Ascending aorta (tissue), 2 donors: ENCODE measurements at regions not wholly inside any gene's neighbourhood (a gene's known extent, or its start where the extent isn't known, plus 50 kb on each side); places are given as distances from the start of the nearest gene placed in this dataset.

Experiments
- DNase-seq, 2 donors: peaks; one replicate each; pipeline ENCODE4 v3.0.0-alpha.2; 2019; ENCODE audit warnings: low spot score in 2 of 2
- H3K27ac ChIP-seq, 2 donors: fragments of 200-600 bp; sonication (generic); one replicate each; pipeline ENCODE4 v1.5.1; 2016 to 2017; ENCODE audit warnings: mild to moderate bottlenecking in 1 of 2
- H3K27me3 ChIP-seq: fragments of 200-600 bp; sonication (generic); one replicate; pipeline ENCODE4 v1.5.1; 2017
- H3K36me3 ChIP-seq, 2 donors: fragments of 200-600 bp; sonication (generic); one replicate each; pipeline ENCODE4 v1.5.1; 2016
- H3K4me1 ChIP-seq, 2 donors: fragments of 200-600 bp; sonication (generic); one replicate each; pipeline ENCODE4 v1.5.1; 2016 to 2017; ENCODE audit warnings: mild to moderate bottlenecking in 1 of 2
- H3K4me3 ChIP-seq, 2 donors: fragments of 200-600 bp; sonication (generic); one replicate each; pipeline ENCODE4 v1.5.1; 2016 to 2017; ENCODE audit warnings: mild to moderate bottlenecking in 1 of 2
- H3K9me3 ChIP-seq, 2 donors: fragments of 200-600 bp; sonication (generic); one replicate each; pipeline ENCODE4 v1.5.1; 2016
- intact Hi-C: fragments of 100-400 bp; cut with DNase I; formaldehyde crosslinking; loops from one replicate; pipeline ENCODE4 v1.15.1; 2023
- TF ChIP-seq, protein P1 (sequence below), 3 experiments: fragments of 200-600 bp in 2 of 3; fragments of 450-650 bp in 1 of 3; sonication (generic) in 2 of 3; IDR thresholded peaks; one replicate each; pipeline ENCODE4 v1.5.1; 2016 to 2019; ENCODE audit warnings: antibody characterized with exemption in 3 of 3, mild to moderate bottlenecking in 1 of 3, moderate library complexity in 1 of 3

DNA sequence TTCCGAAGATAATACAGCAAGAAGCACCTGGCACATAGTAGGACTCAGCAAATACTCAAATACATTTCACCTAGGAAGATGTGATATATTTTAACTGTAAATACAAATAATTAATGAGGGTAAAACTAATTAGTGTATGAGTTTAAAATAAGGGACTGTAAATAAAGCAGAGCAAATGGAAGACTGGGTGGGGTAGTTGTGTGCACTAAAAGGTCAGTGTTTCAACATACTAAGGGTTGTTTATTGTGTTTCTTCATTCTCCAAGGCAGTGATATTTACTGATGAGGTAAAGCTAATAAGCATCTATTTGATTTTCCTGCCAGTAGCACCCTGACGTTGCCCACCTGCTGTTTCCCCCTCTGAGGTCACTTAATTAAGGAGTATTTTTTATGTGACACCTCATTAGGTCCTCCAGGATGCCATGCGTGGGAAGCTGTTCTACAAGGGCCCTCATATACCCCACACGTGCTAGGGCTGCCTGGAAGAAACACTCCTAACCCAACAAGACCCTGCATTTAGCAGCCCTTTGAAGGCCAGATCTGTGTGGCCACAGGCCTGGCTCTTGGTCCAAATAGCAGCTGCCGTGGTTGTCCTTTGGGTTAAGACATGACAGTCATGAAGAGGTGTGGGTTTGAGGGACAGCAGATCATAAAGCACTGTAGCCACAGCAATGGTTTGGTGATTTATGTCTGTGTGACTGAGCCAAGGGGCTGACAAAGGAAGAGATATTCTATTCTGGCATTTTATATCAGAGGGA is 97.5 kb upstream of the RPS23 start:
- Histone ChIP-seq H3K27ac (peak overlapping the region; percentile 31 to 51), H3K27me3 (no peaks in the 10 kb centered on the region), H3K9me3 (no peaks in the 10 kb centered on the region), H3K4me3 (no peak overlapping the region), H3K36me3 (no peaks in the 10 kb centered on the region), H3K4me1 (peaks cover 4 to 13% of the 10 kb centered on the region in 2 donors)
- TF ChIP-seq, protein P1, sequence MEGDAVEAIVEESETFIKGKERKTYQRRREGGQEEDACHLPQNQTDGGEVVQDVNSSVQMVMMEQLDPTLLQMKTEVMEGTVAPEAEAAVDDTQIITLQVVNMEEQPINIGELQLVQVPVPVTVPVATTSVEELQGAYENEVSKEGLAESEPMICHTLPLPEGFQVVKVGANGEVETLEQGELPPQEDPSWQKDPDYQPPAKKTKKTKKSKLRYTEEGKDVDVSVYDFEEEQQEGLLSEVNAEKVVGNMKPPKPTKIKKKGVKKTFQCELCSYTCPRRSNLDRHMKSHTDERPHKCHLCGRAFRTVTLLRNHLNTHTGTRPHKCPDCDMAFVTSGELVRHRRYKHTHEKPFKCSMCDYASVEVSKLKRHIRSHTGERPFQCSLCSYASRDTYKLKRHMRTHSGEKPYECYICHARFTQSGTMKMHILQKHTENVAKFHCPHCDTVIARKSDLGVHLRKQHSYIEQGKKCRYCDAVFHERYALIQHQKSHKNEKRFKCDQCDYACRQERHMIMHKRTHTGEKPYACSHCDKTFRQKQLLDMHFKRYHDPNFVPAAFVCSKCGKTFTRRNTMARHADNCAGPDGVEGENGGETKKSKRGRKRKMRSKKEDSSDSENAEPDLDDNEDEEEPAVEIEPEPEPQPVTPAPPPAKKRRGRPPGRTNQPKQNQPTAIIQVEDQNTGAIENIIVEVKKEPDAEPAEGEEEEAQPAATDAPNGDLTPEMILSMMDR (IDR thresholded peaks at IDR 0.05), result no peak
- intact Hi-C loops, result no loop called here
- DNase-seq, result no peak

DNA sequence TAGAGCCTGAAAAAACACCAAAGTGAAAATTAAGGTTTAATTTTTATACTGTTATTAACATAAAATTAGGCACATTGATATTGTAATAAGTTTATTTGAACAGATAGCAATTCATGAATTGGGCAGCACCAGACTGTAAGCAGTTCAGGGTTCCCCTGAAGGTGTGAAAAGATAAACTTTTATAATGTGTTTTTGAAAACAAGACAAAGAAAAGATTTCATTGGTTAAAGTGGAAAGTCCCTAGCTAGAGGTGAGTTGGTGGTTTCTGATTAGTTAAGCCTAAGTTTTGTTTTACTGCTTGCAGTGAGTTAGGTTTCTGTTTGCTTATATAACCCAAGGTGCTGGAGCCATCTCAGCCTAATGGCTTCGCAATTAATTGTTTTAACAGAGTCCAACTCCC is 96.5 kb upstream of the RPS23 start:
- TF ChIP-seq, protein P1 (IDR thresholded peaks at IDR 0.05), result no peak
- intact Hi-C loops, result no loop called here

DNA sequence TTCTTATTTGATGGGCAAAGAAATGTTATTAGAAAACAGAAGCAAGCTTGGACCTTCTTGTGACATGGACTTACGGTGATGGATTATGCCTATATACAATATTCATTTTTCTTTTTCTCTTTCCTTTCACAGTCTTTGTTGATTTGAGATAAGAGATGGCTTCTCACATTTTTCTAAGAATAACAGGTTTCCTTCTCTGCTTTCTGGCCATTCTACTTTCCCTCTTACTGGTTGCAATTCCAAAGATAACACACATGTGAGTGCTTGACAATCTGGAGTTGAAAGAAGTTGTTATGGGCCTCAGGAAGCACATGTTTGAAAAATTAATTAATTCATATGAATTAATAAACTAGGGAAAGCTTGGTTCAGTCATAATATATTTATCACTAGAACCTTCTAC is 89.8 kb upstream of the RPS23 start:
- DNase-seq, result no peak
- no peak overlapping the region for H3K4me3 ChIP-seq
- H3K4me1 ChIP-seq, result peaks cover 0 to 6% of the 10 kb centered on the region in 2 donors
- no peaks in the 10 kb centered on the region for H3K9me3 ChIP-seq
- TF ChIP-seq, protein P1 (IDR thresholded peaks at IDR 0.05), result no peak
- no peaks in the 10 kb centered on the region for H3K36me3 ChIP-seq
- H3K27me3 ChIP-seq, result no peaks in the 10 kb centered on the region
- peak overlapping the region; percentile 49 for H3K27ac ChIP-seq
- intact Hi-C loops, result loop anchor here (10.0 kb wide), 1 partner anchor 427 kb away; no protein-coding TSS in a partner anchor

More for the DNA sequence above, 96.5 kb upstream of the RPS23 start:
- DNase-seq, result no peak
- H3K9me3 ChIP-seq, result no peaks in the 10 kb centered on the region
- H3K27me3 ChIP-seq, result no peaks in the 10 kb centered on the region
- H3K36me3 ChIP-seq, result no peaks in the 10 kb centered on the region
- peaks cover 4 to 13% of the 10 kb centered on the region in 2 donors for H3K4me1 ChIP-seq
- no peak overlapping the region for H3K4me3 ChIP-seq
- H3K27ac ChIP-seq, result no peak overlapping the region

DNA sequence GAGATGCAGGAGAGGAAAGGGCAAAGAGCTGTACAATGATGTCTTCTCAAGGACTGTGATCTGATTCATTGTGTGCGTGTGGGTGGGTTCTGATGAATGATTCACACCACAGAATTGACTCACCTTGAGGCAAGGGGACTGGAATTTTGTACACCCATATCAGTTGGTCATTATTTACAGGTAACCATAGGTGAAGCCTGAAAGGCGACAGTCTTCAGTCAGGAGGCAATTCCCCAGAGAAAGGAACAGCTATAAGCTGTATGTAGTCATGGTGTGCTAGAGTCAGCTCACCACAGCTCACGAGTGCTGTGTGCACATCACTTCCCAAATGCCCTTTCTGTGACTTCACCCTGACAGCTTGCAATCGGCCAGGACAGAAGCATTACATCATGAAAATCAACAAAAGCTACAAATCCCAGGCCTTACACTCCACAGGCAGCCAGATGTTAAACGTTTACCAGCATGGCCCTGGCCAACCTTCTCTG is 87.6 kb upstream of the RPS23 start:
- intact Hi-C loops, result loop anchor here (1.0 to 10.0 kb wide), 2 partner anchors 102 to 429 kb away; no protein-coding TSS in a partner anchor

DNA sequence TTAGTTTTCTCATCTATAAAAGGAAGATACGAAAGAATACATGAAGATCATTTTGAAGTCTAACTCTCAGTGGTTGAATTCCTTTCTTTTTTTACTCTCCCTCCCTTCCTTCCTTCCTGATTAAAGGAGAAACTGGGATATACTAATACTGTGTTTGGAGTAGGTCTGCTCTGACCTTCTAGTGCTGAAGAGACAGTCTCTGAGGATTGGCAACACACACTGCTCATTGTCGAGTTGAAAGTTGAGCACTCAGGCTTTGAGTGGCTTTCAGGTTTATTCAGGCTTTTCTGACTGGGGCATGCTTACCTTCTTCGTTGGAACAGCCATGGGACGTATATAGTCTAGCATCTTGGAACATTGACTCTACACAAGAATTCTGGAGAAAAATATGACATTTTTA is 86.9 kb upstream of the RPS23 start:
- DNase-seq, result no peak
- H3K36me3 ChIP-seq, result no peaks in the 10 kb centered on the region
- H3K4me1 ChIP-seq, result peaks cover 0 to 10% of the 10 kb centered on the region in 2 donors
- H3K27ac ChIP-seq, result peak overlapping the region in 1 of 2 donors; percentile 32
- no peak overlapping the region for H3K4me3 ChIP-seq
- no peaks in the 10 kb centered on the region for H3K27me3 ChIP-seq
- intact Hi-C loops, result loop anchor here (1.0 to 10.0 kb wide), 2 partner anchors 102 to 430 kb away; no protein-coding TSS in a partner anchor
- TF ChIP-seq, protein P1 (IDR thresholded peaks at IDR 0.05), result no peak
- no peaks in the 10 kb centered on the region for H3K9me3 ChIP-seq

More for the DNA sequence above, 87.6 kb upstream of the RPS23 start:
- Histone ChIP-seq H3K4me1 (peaks cover 0 to 10% of the 10 kb centered on the region in 2 donors), H3K4me3 (no peak overlapping the region), H3K27me3 (no peaks in the 10 kb centered on the region), H3K9me3 (no peaks in the 10 kb centered on the region), H3K27ac (no peak overlapping the region), H3K36me3 (no peaks in the 10 kb centered on the region)
- TF ChIP-seq, protein P1 (IDR thresholded peaks at IDR 0.05), result no peak
- DNase-seq, result no peak
